ENCODE measurements at regions not wholly inside any gene's neighbourhood (a gene's known extent, or its start where the extent isn't known, plus 50 kb on each side); places are given as distances from the start of the nearest gene placed in this dataset.

DNA sequence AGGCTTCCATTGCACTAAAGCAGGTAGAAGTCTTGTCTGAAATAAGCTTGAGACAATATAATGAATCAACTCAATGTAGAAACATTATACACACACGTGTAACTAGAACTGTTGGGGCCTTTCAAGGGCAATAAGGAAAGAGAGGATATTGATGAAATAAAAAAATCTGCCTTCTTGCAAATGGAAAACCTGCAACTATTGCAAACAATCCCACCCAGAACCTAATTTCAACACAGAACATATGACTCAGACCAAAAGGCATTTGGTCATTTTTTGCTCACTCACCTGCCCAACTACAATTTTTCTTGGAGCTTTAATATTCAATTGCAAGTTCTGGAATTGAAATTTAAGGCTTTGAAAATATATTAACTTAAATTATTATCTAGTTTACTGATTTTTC lies 900.1 kb downstream of the TTLL7 start:
- TF ChIP-seq, protein P1, sequence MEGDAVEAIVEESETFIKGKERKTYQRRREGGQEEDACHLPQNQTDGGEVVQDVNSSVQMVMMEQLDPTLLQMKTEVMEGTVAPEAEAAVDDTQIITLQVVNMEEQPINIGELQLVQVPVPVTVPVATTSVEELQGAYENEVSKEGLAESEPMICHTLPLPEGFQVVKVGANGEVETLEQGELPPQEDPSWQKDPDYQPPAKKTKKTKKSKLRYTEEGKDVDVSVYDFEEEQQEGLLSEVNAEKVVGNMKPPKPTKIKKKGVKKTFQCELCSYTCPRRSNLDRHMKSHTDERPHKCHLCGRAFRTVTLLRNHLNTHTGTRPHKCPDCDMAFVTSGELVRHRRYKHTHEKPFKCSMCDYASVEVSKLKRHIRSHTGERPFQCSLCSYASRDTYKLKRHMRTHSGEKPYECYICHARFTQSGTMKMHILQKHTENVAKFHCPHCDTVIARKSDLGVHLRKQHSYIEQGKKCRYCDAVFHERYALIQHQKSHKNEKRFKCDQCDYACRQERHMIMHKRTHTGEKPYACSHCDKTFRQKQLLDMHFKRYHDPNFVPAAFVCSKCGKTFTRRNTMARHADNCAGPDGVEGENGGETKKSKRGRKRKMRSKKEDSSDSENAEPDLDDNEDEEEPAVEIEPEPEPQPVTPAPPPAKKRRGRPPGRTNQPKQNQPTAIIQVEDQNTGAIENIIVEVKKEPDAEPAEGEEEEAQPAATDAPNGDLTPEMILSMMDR (IDR thresholded peaks at IDR 0.05), result no peak
- TF ChIP-seq POLR2A (IDR thresholded peaks at IDR 0.05), result no peak

Data from stomach (tissue), 4 donors.